ENCODE measurements at regions not wholly inside any gene's neighbourhood (a gene's known extent, or its start where the extent isn't known, plus 50 kb on each side); places are given as distances from the start of the nearest gene placed in this dataset.

DNA sequence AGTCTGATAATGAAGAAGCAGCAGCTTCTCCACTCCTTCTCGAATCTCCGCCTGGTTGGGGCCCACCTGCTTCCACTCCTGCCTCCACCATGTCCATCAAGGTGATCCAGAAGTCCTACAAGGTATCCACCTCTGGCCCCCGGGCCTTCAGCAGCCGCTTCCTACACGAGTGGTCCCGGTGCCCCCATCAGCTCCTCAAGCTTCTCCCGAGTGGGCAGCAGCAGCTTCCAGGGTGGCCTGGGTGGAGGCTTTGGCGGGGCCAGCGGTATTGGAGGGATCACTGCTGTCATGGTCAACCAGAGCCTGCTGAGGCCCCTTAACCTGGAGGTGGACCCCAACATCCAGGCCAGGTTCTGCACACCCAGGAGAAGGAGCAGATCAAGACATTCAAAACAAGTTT is 381.0 kb upstream of the USP15 start:
- no peak for TF ChIP-seq EZH2phosphoT487 (IDR thresholded peaks at IDR 0.05; ENCODE audit: insufficient read depth, low read depth)
- no peak for TF ChIP-seq EZH2 (IDR thresholded peaks at IDR 0.05; ENCODE audit: insufficient read depth, poor library complexity, severe bottlenecking)
